Liver (tissue), 8 donors: ENCODE measurements at regions not wholly inside any gene's neighbourhood (a gene's known extent, or its start where the extent isn't known, plus 50 kb on each side); places are given as distances from the start of the nearest gene placed in this dataset.

Source experiments
- DNase-seq: peaks from one replicate; pipeline ENCODE4 v3.0.0-alpha.2; 2017; ENCODE audit warnings: low spot score
- H3K27ac ChIP-seq, 2 donors: one replicate each; pipeline ENCODE4 v1.7.0; 2013; ENCODE audit warnings: inconsistent platforms in 2 of 2, low read length in 2 of 2, control low read depth in 1 of 2, low read depth in 1 of 2, mild to moderate bottlenecking in 1 of 2
- H3K27me3 ChIP-seq, 4 donors: one replicate each; pipeline versions ENCODE4 v1.6.1 to v1.7.0; 2013; ENCODE audit warnings: low read length in 3 of 4, inconsistent platforms in 1 of 4, mild to moderate bottlenecking in 1 of 4, moderate library complexity in 1 of 4; ENCODE audit not compliant: control insufficient read depth in 4 of 4, insufficient read depth in 4 of 4
- H3K36me3 ChIP-seq, 4 donors: one replicate each; pipeline versions ENCODE4 v1.6.1 to v1.7.0; 2013; ENCODE audit warnings: low read length in 3 of 4, mild to moderate bottlenecking in 3 of 4, low read depth in 1 of 4, moderate library complexity in 1 of 4; ENCODE audit not compliant: control insufficient read depth in 4 of 4, insufficient read depth in 3 of 4
- H3K4me1 ChIP-seq, 4 donors: one replicate each; pipeline versions ENCODE4 v1.6.1 to v1.7.0; 2013; ENCODE audit warnings: low read length in 3 of 4, mild to moderate bottlenecking in 3 of 4, moderate library complexity in 1 of 4; ENCODE audit not compliant: control insufficient read depth in 4 of 4, insufficient read depth in 4 of 4
- H3K4me3 ChIP-seq, 3 donors: one replicate each; pipeline versions ENCODE4 v1.6.1 to v1.7.0; 2013; ENCODE audit warnings: low read length in 3 of 3, control low read depth in 1 of 3, low read depth in 1 of 3, mild to moderate bottlenecking in 1 of 3
- H3K9ac ChIP-seq, 2 donors: one replicate each; pipeline ENCODE4 v1.7.0; 2013; ENCODE audit warnings: low read length in 2 of 2, mild to moderate bottlenecking in 2 of 2, moderate library complexity in 2 of 2, control low read depth in 1 of 2, low read depth in 1 of 2
- H3K9me3 ChIP-seq, 4 donors: one replicate each; pipeline versions ENCODE4 v1.6.1 to v1.7.0; 2013; ENCODE audit warnings: low read length in 3 of 4; ENCODE audit not compliant: control insufficient read depth in 4 of 4
- EGR1 ChIP-seq, 2 donors: IDR thresholded peaks; 2 replicates each; pipeline ENCODE4 v1.6.1; 2016 to 2018; ENCODE audit warnings: antibody characterized with exemption in 2 of 2, low read depth in 2 of 2
- FOXA1 ChIP-seq: IDR thresholded peaks from 2 replicates; pipeline ENCODE4 v1.6.1; 2016; ENCODE audit warnings: antibody characterized with exemption
- FOXA2 ChIP-seq: IDR thresholded peaks from 2 replicates; pipeline ENCODE4 v1.6.1; 2016; ENCODE audit warnings: antibody characterized with exemption
- GABPA ChIP-seq, 2 donors: IDR thresholded peaks in 1 of 2; conservative IDR thresholded peaks in 1 of 2; 2 replicates each; pipeline ENCODE4 v1.6.1; 2016; ENCODE audit warnings: antibody characterized with exemption in 2 of 2, mild to moderate bottlenecking in 1 of 2, moderate library complexity in 1 of 2
- HNF4A ChIP-seq, 2 donors: conservative IDR thresholded peaks; 2 replicates each; pipeline ENCODE4 v1.6.1; 2016; ENCODE audit warnings: antibody characterized with exemption in 2 of 2, mild to moderate bottlenecking in 2 of 2
- HNF4G ChIP-seq: IDR thresholded peaks from 2 replicates; pipeline ENCODE4 v1.6.1; 2016; ENCODE audit warnings: antibody characterized with exemption
- JUND ChIP-seq, 2 donors: IDR thresholded peaks; 2 replicates each; pipeline ENCODE4 v1.6.1; 2016; ENCODE audit warnings: antibody characterized with exemption in 2 of 2
- RAD21 ChIP-seq, 2 donors: IDR thresholded peaks; 2 replicates each; pipeline ENCODE4 v1.6.1; 2016; ENCODE audit warnings: antibody characterized with exemption in 2 of 2, mild to moderate bottlenecking in 2 of 2
- RXRA ChIP-seq, 2 donors: IDR thresholded peaks; 2 replicates each; pipeline ENCODE4 v1.6.1; 2017 to 2018; ENCODE audit warnings: antibody characterized with exemption in 2 of 2, mild to moderate bottlenecking in 1 of 2
- SP1 ChIP-seq: IDR thresholded peaks from 2 replicates; pipeline ENCODE4 v1.6.1; 2018; ENCODE audit warnings: antibody characterized with exemption, mild to moderate bottlenecking
- TAF1 ChIP-seq: conservative IDR thresholded peaks from 2 replicates; pipeline ENCODE4 v1.6.1; 2016; ENCODE audit warnings: antibody characterized with exemption, mild to moderate bottlenecking
- YY1 ChIP-seq: IDR thresholded peaks from 2 replicates; pipeline ENCODE4 v1.6.1; 2016; ENCODE audit warnings: antibody characterized with exemption, mild to moderate bottlenecking
- WGBS: extraction: QIAGEN DNeasy Blood & Tissue Kit; methylation state at CpG from one replicate; pipeline ENCODE4 v1.1.7; 2013; 5-methylcytosine and 5-hydroxymethylcytosine counted together
- TF ChIP-seq, protein P1 (sequence below): fragments of 150-350 bp; IDR thresholded peaks from 2 replicates; pipeline ENCODE4 v1.5.1; 2017; ENCODE audit warnings: improper control_type of control experiment, low read depth, low read length; ENCODE audit not compliant: missing input control
- TF ChIP-seq, protein P2 (sequence below): IDR thresholded peaks from 2 replicates; pipeline ENCODE4 v1.6.1; 2016; ENCODE audit warnings: antibody characterized with exemption
- TF ChIP-seq, protein P3 (sequence below): IDR thresholded peaks from 2 replicates; pipeline ENCODE4 v1.6.1; 2016; ENCODE audit warnings: antibody characterized with exemption
- TF ChIP-seq, protein P4 (sequence below): IDR thresholded peaks from 2 replicates; pipeline ENCODE4 v1.6.1; 2016; ENCODE audit warnings: antibody characterized with exemption
- donor health status: healthy.
- donor health status: healthy.
- donor health status: healthy.
- donor health status: healthy.
- donor health status: healthy.

DNA sequence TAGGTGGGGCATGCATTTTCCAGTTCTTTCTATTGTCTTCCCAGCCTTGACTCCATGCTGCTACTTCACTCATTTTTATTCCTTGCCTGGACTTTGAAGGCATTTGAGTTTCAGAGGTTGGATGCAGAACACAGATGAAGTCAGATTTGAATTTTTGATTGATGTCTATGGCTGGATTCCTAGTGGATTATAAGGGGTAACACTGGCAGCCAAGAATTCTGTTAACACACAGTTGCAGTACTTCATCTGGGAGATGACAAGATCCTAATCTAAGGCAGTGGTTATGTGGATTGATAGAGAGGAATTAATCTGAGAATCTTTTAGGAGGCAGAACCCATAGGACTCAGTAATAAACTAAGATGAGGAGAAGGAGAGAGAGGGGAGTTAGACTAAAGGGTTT lies 439.0 kb upstream of the USP24 start:
- no peak for DNase-seq
- no peaks in the 10 kb centered on the region for H3K4me1 ChIP-seq
- no peaks in the 10 kb centered on the region for H3K9me3 ChIP-seq
- no peak overlapping the region for H3K4me3 ChIP-seq
- no peaks in the 10 kb centered on the region for H3K27me3 ChIP-seq
- TF ChIP-seq RAD21 (IDR thresholded peaks at IDR 0.05) (no peak), FOXA2 (no peak), EGR1 (IDR thresholded peaks at IDR 0.05; ENCODE audit: low read depth in 2 of 2) (no peak), JUND (IDR thresholded peaks at IDR 0.05) (no peak), HNF4A (conservative IDR thresholded peaks at IDR 0.05) (no peak), YY1 (no peak), HNF4G (no peak), TAF1 (no peak)
- TF ChIP-seq, protein P1, sequence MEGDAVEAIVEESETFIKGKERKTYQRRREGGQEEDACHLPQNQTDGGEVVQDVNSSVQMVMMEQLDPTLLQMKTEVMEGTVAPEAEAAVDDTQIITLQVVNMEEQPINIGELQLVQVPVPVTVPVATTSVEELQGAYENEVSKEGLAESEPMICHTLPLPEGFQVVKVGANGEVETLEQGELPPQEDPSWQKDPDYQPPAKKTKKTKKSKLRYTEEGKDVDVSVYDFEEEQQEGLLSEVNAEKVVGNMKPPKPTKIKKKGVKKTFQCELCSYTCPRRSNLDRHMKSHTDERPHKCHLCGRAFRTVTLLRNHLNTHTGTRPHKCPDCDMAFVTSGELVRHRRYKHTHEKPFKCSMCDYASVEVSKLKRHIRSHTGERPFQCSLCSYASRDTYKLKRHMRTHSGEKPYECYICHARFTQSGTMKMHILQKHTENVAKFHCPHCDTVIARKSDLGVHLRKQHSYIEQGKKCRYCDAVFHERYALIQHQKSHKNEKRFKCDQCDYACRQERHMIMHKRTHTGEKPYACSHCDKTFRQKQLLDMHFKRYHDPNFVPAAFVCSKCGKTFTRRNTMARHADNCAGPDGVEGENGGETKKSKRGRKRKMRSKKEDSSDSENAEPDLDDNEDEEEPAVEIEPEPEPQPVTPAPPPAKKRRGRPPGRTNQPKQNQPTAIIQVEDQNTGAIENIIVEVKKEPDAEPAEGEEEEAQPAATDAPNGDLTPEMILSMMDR = no peak
- H3K36me3 ChIP-seq = no peaks in the 10 kb centered on the region
- no peak overlapping the region for H3K9ac ChIP-seq
- H3K27ac ChIP-seq = no peak overlapping the region

DNA sequence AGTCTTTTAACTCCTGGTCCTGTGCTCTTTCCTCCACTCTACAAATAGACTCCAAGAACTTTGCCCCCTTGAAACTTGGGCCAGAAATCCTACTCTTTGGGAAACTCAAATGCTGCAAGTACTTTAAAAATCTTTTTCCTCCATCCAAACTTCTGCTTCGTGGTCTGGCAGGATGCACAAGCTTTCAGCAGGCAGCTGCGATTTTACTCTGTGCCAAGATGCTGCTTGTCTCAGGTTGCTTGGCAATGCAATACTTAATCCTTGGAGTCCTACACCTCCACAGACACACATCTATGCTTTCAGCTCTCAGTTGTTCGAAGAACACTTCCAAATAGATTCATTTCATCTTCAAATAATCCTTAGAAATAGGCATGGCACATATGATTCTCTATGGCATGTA lies 435.3 kb upstream of the USP24 start:
- TF ChIP-seq GABPA (IDR thresholded peaks at IDR 0.05 in 1 of 2, conservative IDR thresholded peaks at IDR 0.05 in 1 of 2) (no peak), FOXA2 (no peak), YY1 (no peak), FOXA1 (no peak), HNF4A (conservative IDR thresholded peaks at IDR 0.05) (no peak), RXRA (IDR thresholded peaks at IDR 0.05) (no peak), SP1 (no peak)
- TF ChIP-seq, protein P2, sequence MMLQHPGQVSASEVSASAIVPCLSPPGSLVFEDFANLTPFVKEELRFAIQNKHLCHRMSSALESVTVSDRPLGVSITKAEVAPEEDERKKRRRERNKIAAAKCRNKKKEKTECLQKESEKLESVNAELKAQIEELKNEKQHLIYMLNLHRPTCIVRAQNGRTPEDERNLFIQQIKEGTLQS = no peak
- TF ChIP-seq, protein P3, sequence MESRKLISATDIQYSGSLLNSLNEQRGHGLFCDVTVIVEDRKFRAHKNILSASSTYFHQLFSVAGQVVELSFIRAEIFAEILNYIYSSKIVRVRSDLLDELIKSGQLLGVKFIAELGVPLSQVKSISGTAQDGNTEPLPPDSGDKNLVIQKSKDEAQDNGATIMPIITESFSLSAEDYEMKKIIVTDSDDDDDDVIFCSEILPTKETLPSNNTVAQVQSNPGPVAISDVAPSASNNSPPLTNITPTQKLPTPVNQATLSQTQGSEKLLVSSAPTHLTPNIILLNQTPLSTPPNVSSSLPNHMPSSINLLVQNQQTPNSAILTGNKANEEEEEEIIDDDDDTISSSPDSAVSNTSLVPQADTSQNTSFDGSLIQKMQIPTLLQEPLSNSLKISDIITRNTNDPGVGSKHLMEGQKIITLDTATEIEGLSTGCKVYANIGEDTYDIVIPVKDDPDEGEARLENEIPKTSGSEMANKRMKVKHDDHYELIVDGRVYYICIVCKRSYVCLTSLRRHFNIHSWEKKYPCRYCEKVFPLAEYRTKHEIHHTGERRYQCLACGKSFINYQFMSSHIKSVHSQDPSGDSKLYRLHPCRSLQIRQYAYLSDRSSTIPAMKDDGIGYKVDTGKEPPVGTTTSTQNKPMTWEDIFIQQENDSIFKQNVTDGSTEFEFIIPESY = no peak
- TF ChIP-seq, protein P4, sequence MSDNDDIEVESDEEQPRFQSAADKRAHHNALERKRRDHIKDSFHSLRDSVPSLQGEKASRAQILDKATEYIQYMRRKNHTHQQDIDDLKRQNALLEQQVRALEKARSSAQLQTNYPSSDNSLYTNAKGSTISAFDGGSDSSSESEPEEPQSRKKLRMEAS = no peak
- TF ChIP-seq, protein P1 = no peak
- H3K4me3 ChIP-seq = no peak overlapping the region
- no peaks in the 10 kb centered on the region for H3K4me1 ChIP-seq
- H3K9me3 ChIP-seq = no peaks in the 10 kb centered on the region
- WGBS = 75% methylated on average over 3 of the region's 3 CpGs
- H3K36me3 ChIP-seq = no peaks in the 10 kb centered on the region
- no peak overlapping the region for H3K9ac ChIP-seq
- H3K27me3 ChIP-seq = no peaks in the 10 kb centered on the region
- H3K27ac ChIP-seq = no peak overlapping the region
- no peak for DNase-seq
